HG03575 (cell line): ENCODE measurements at regions not wholly inside any gene's neighbourhood (a gene's known extent, or its start where the extent isn't known, plus 50 kb on each side); places are given as distances from the start of the nearest gene placed in this dataset.
"Not testable (repeated sequence)": the region's sequence is repeated elsewhere in the genome, so short reads cannot be mapped to it uniquely, and the experiment has no call there.

Experiments used
- ATAC-seq: cut with Tn5 transposase; IDR thresholded peaks from one replicate; pipeline ENCODE4 v1.9.1; 2021; ENCODE audit not compliant: unreplicated experiment, insufficient number of reproducible peaks, low FRiP score; ENCODE audit errors: extremely low read depth

- no peak for ATAC-seq
These were observed 303.9 kb upstream of the SYT1 start for GRCh38 chr12:78560633-78561032.

- no peak for ATAC-seq
These were observed 302.0 kb upstream of the SYT1 start for GRCh38 chr12:78562368-78563205.

- no peak for ATAC-seq
These were observed 300.7 kb upstream of the SYT1 start for GRCh38 chr12:78563826-78564225.

DNA sequence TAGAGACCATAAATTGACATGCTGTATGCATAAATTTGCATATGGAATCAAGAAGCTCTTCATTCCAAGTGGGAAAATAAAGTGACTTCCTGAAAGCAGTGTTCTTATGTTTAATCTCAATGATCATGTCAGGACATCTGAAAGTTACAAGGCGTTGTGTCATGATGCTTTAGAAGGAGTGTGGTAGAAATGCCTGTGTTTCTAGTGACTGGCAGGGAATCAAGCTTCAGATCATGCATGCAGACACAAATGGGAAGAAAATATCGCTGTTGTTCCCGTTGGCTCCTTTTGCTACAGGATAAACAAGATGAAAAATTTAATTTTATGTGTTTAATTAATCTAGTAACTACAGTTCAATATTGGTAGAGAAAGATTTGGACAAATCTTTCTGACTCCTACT lies 298.1 kb upstream of the SYT1 start:
- ATAC-seq: no peak

- ATAC-seq: no peak
These were observed 296.1 kb upstream of the SYT1 start for GRCh38 chr12:78568321-78569020.

DNA sequence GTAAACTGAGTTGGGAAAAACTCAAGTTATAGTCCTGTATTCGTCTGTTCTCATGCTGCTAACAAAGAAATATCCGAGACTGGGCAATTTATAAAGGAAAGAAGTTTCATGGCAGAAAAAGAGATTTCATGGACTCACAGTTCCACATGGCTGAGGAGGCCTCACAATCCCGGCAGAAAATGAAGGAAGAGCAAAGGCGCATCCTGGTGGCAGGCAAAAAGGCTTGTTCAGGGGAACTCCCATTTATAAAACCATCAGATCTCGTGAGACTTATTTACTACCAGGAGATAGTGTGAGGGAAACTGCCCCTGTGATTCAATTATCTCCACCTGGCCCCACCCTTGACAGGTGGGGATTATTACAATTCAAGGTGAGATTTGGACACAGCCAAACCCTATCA lies 292.6 kb upstream of the SYT1 start:
- ATAC-seq: no peak

DNA sequence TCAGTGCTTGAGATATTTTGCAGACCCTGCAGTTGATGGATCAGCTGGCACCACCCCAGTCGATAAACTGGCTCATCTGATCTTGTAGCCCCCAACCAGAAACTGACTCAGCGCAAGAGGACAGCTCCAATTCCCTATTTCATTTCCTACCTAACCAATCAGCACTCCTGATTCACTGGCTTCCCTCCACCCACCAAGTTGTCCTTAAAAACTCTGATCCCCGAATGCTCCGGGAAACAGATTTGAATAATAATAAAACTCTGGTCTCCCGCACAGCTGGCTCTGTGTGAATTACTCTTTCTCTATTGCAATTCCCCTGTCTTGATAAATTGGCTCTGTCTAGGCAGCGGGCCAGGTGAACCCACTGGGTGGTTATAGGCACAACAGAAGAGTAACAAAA lies 289.4 kb upstream of the SYT1 start:
- not testable (repeated sequence) for ATAC-seq

DNA sequence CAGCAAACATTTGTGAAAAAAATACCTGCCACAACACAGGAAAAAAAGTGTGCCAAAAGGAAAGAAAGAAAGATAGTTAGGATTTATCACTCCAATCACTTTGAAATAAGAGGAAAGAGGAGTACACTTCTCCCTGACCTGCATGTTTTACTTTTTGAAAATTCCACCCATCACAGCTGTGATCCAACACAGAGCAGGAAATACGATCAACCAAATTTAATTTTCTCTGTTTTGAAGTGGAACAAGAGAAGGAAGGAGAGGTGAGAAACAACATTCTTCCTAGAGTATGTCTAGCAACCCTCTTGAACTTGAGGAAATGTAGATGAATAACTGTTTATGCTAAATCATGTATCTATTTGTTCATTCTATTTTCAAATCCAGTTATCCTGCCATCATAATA lies 284.7 kb upstream of the SYT1 start:
- ATAC-seq: no peak

DNA sequence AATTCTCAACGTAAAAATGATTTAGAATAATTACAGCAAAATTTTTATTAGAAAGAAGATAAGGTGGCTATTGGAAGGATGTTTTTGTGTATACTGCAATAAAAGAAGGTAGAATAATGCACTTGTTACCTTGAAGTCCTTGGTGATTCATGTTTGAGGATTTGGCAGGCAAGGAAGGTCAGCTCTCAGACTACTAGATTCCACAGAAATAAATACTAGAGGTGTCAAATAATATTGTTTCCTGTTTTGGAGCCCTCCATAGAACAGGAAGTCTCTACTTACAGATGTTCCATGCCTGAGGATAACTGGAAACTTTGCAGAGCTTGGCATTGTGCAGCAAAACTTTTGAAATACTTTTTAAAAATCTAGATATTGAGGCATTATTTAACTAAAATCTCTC lies 284.3 kb upstream of the SYT1 start:
- no peak for ATAC-seq

DNA sequence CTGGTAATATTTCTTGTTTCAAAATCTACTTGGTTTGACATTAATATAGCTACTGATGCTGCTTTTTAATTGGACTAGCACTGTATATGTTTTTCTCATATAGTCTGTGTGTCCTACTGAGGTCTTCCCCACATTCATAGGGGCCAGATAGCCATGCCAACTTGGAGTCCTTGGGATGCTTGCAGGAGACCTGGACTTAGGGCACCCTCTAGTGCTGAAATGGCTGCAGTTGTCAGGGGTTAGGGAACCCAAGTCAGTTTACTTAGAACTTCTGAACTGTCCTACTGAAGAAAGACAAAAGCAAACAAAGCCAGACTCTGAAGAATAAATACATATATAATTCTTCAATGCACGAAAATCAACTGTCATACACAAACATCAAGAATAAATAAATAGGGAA lies 279.9 kb upstream of the SYT1 start:
- ATAC-seq: no peak

DNA sequence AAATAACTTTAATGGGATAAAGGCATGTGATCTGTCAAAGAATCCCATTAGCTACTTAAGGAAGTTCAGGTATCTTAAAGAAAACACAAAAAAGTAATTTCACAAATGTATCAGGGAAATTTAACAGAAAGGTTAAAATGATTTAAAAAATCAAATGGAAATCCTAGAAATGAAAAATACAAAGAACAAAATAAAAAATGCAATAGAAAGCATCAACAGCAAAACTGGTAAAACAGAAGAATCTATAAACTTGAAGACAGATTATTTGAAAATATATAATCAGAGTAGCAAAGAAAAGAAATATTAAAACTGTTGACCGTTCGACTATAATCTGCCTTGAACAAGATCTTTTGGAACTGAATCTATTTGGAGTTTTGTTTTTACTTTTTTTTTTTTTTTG lies 279.4 kb upstream of the SYT1 start:
- ATAC-seq: no peak

GRCh38 chr12:78586790-78587189 lies 277.8 kb upstream of the SYT1 start:
- ATAC-seq: no peak

DNA sequence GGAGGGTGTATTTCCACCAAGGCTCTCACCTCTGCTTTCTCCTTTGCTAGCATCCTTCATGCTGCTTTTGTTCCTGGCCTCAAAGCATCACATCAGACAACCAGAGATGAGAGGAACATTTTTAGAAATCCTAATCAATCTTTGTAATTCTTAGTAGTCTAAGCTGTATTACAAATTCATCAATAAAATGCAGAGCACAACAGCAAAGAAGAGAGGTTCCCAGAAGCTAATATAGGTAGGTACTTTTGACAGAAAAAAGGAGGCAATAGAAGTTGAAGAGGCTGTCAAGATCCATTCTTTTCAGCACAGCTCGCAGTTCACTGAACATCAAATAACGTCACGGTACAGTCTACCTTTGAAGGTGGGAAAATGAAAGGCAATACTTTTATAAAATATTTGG lies 265.2 kb upstream of the SYT1 start:
- ATAC-seq: no peak

DNA sequence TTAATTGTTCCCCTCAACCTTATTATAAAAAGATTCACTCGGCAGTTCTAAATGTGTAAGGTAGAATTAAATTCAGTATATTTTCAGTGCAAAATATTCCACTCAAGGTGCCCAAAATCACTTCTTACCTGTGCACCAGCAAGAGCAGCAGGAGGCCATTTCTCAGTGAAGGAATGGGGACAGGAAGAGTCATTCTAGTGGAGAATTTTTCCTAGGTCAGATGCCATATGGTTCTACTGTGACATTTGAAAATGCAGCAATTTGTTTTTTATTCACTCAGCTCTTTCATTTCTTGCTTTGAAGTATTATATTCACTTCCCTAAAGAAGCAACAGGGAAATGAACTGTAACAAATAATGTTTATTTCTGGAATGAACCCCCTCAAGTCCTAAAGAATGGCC lies 264.0 kb upstream of the SYT1 start:
- ATAC-seq: no peak

GRCh38 chr12:78611504-78611903 lies 253.1 kb upstream of the SYT1 start:
- ATAC-seq: no peak

DNA sequence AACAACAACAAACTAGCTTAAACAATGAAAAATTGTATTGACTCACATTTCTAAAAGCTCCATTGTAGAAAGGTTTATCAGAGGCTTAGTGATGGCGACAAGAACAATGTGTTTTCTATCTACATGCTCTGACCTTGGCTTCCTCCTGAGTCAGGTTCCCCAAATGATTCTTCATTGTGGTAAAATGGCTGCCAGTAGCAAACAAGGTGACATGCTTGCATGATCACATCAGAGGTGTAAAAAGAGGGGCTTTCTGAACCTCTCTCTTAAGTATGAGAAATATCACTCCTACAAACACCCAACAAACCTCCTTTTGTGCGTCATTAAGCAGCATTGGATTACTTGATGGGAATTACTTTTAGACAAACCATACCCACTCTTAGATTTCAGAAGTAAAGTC lies 252.4 kb upstream of the SYT1 start:
- no peak for ATAC-seq

DNA sequence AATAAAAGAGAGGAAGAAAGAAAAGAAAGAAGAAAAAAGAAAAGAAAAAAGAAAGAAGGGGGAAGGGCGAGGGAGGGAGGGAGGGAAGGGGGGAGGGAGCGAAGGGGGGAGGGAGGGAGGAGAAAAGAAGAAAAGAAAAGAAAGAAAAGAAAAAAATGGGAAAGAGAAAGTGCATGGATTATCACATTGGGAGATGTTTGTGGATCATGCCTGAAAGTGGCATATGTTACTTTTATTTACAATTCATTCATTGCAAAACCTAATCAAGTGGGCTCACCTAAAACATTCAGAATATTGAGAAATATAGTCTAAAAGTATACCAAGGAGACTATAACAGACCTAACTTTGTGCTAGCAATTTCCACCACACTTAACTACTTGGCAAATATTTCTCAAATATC lies 246.9 kb upstream of the SYT1 start:
- no peak for ATAC-seq

DNA sequence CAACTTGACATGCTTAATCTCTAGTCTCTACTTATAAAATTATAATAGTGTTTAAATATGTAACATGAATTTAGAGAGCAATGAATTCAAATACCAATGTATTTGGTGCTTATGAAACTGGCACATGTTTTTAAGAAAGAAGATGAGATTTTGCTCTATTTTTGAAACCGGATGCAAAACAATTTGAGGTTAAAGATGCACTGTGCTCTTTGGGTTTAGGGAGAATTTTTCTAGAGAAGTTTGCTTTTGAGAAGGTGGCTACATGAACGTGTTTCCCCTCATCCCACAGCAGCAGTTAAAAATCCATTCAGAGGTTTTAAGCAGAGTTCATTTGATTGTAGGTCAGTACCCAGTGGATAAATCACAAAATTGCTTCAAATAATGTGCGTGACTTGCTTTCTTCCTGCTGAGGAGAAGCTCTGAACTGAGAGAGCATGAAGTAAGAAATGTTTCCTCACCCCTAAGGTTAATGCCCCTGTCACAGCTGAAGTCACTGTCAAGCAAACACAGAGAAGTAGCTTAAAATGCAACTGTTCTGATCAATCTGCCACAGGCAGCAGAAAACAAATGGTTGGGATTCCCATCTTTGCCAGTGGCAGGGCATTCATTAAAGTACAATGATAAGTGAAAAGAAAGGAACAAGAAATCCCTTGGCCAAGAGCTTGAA lies 241.9 kb upstream of the SYT1 start:
- ATAC-seq: no peak

DNA sequence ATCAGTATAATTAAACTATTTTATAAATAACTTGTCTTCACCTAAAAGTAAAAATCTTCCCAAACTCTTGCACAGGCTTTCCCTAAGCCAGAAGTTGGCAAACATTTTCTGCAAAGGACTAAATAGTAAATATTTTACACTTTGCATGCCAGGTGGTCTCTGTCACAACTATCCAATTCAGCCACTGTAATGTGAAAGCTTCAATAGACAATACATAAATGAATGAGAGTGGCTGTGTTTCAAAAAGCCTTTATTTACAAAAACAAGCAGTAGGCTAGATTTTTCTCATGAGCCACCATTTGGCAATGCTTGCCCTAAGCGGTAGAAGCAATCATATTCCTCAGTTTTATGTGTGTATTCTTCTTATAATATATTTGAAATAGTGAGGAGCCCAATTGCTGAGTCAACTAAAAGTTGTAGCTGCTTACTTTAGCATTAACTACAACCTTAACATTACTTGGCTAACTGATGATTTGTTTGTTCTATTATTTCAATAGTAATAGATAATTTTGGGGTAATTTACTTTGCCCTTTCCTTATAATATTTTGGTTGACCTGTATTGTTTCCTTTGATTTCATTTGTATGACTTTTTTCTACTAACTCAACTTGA lies 236.0 kb upstream of the SYT1 start:
- ATAC-seq: no peak
